Type B pancreatic cell (in vitro differentiated cells): ENCODE measurements at regions not wholly inside any gene's neighbourhood (a gene's known extent, or its start where the extent isn't known, plus 50 kb on each side); places are given as distances from the start of the nearest gene placed in this dataset.

ENCODE experiments used
- DNase-seq: peaks from one replicate; pipeline ENCODE4 v3.0.0; 2021; ENCODE audit warnings: mixed read lengths; ENCODE audit not compliant: unreplicated experiment; ENCODE audit errors: extremely low spot score
- H3K27ac Mint-ChIP-seq: 2 replicates; pipeline ENCODE4 v1.8.0; 2021; ENCODE audit warnings: mild to moderate bottlenecking, mixed read lengths
- H3K27me3 Mint-ChIP-seq: 2 replicates; pipeline ENCODE4 v1.8.0; 2021; ENCODE audit warnings: mixed read lengths
- H3K36me3 Mint-ChIP-seq: 2 replicates; pipeline ENCODE4 v1.8.0; 2021; ENCODE audit warnings: mixed read lengths
- H3K4me1 Mint-ChIP-seq: one replicate; pipeline ENCODE4 v1.8.0; 2021; ENCODE audit warnings: mixed read lengths; ENCODE audit not compliant: unreplicated experiment
- H3K4me3 Mint-ChIP-seq: 2 replicates; pipeline ENCODE4 v1.8.0; 2021; ENCODE audit warnings: mild to moderate bottlenecking, mixed read lengths
- H3K9me3 Mint-ChIP-seq: 2 replicates; pipeline ENCODE4 v1.8.0; 2021; ENCODE audit warnings: mixed read lengths
- TF ChIP-seq, protein P1 (sequence below): fragments of 200-600 bp; sonication (generic); conservative IDR thresholded peaks from 2 replicates; pipeline ENCODE4 v1.5.0; 2021; ENCODE audit warnings: antibody characterized with exemption, mild to moderate bottlenecking

DNA sequence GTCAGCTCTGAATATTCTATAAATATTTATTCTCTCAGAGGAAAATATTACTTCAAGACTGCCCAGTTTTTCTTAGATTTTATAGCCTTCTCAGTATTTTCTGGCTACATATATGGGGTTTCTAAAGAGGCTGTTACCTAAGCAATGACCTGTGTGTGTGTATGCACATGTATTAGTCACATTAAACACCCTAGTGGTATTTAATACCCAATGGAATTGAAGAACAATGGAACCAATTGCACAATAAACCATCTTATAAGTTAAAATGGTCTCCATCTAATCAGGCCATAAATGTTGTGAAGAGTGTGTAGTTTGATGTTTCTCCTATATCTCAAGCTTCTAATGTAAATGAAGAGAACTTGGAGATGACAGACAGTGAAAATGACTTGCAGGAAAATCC, 450.0 kb downstream of the SPATA31D1 start:
- Mint-ChIP-seq H3K4me1 (no peaks in the 10 kb centered on the region), H3K4me3 (no peak overlapping the region), H3K36me3 (peaks cover 7% of the 10 kb centered on the region), H3K9me3 (peaks cover 18% of the 10 kb centered on the region), H3K27ac (no peak overlapping the region), H3K27me3 (peaks cover 4% of the 10 kb centered on the region)
- no peak for DNase-seq
- TF ChIP-seq, protein P1, sequence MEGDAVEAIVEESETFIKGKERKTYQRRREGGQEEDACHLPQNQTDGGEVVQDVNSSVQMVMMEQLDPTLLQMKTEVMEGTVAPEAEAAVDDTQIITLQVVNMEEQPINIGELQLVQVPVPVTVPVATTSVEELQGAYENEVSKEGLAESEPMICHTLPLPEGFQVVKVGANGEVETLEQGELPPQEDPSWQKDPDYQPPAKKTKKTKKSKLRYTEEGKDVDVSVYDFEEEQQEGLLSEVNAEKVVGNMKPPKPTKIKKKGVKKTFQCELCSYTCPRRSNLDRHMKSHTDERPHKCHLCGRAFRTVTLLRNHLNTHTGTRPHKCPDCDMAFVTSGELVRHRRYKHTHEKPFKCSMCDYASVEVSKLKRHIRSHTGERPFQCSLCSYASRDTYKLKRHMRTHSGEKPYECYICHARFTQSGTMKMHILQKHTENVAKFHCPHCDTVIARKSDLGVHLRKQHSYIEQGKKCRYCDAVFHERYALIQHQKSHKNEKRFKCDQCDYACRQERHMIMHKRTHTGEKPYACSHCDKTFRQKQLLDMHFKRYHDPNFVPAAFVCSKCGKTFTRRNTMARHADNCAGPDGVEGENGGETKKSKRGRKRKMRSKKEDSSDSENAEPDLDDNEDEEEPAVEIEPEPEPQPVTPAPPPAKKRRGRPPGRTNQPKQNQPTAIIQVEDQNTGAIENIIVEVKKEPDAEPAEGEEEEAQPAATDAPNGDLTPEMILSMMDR, result no peak

DNA sequence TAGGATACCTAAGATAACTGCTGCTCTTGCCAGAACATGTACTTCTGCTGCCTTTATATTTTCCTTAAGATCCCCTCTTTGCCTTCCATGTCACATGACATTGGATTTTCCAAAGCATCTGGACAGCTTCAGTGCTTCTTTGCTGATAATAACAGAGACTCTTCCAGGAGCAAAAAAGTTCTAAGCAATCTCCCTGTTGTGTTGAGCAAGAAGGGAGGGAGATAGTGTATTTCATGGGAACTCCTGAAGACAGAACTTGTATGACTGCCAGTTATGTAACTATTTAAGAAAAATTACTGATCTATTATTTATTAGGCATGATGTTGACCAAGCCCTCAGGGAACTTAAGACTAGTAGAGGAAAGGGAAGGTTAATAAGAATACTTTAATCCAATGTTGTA, 454.7 kb downstream of the SPATA31D1 start:
- no peaks in the 10 kb centered on the region for H3K4me1 Mint-ChIP-seq
- peaks cover 7% of the 10 kb centered on the region for H3K27me3 Mint-ChIP-seq
- H3K27ac Mint-ChIP-seq, result no peak overlapping the region
- no peak for DNase-seq
- peaks cover 11% of the 10 kb centered on the region for H3K36me3 Mint-ChIP-seq
- peaks cover 19% of the 10 kb centered on the region for H3K9me3 Mint-ChIP-seq
- TF ChIP-seq, protein P1, result no peak
- no peak overlapping the region for H3K4me3 Mint-ChIP-seq

DNA sequence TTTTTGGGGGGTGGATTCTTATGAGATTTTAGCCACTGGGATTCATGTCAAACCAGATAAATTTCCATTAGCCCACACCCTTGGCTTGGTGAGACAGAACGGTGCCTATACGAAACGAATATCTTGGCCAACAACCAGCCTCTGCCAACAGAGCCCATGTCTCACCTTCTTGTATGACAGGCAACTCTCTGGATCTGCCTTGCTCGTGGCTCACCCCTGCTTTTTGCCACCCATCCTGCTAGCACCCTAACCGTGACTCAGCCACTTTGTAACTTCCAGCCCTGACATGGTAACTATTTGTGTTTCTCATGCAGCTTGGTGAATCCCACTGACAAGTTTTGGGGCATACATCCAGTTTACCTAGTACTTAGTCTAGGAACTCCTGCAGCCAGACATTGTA, 457.0 kb downstream of the SPATA31D1 start:
- H3K27me3 Mint-ChIP-seq, result peaks cover 3% of the 10 kb centered on the region
- TF ChIP-seq, protein P1, result no peak
- no peak overlapping the region for H3K27ac Mint-ChIP-seq
- H3K4me3 Mint-ChIP-seq, result no peak overlapping the region
- DNase-seq, result no peak
- H3K36me3 Mint-ChIP-seq, result peaks cover 4% of the 10 kb centered on the region
- H3K9me3 Mint-ChIP-seq, result peaks cover 10% of the 10 kb centered on the region
- no peaks in the 10 kb centered on the region for H3K4me1 Mint-ChIP-seq

DNA sequence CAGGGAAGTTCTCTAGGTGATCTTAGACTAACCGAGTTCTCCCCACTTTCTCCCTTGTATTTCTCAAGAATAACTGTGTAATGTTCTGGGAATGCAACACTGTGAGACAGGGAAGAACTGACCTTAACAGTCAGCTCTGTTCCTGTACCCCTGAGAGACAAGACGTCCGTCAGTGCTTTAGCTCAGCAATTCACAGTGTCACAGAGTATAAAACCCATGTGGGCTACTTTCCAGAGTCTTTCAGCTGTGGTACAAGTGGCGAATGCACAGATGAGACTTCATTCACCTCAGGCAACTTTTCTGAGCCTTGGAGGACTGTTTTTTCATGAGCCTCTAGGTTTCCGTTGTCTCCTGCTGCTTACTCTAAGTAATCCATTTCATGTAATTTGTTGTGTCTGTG, 458.8 kb downstream of the SPATA31D1 start:
- Mint-ChIP-seq H3K4me3 (no peak overlapping the region), H3K9me3 (peaks cover 12% of the 10 kb centered on the region), H3K36me3 (peaks cover 4% of the 10 kb centered on the region), H3K27ac (no peak overlapping the region), H3K27me3 (peaks cover 3% of the 10 kb centered on the region), H3K4me1 (no peaks in the 10 kb centered on the region)
- DNase-seq, result no peak
- TF ChIP-seq, protein P1, result no peak

DNA sequence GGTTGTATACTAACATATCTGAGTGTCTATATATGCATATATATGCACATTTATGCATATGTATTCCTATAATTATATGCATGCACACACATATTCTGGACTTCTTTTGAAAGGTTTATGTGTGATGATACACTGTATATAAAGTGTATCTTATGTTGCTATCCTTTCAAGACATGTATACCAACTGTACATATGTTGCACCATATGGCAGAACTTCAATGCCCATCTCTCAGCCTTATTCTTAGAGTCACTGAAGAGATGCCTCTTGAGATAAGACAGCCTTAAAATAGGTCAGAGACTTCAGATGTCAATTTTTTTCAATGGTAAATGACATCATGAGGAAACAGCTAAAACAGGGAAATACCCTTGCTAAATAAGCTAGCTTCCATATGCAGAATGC, 461.4 kb downstream of the SPATA31D1 start:
- H3K27me3 Mint-ChIP-seq, result peaks cover 3% of the 10 kb centered on the region
- H3K36me3 Mint-ChIP-seq, result peaks cover 4% of the 10 kb centered on the region
- no peak for DNase-seq
- no peak overlapping the region for H3K27ac Mint-ChIP-seq
- H3K9me3 Mint-ChIP-seq, result peaks cover 10% of the 10 kb centered on the region
- no peak overlapping the region for H3K4me3 Mint-ChIP-seq
- TF ChIP-seq, protein P1, result no peak
- H3K4me1 Mint-ChIP-seq, result peaks cover 5% of the 10 kb centered on the region
